Fibroblast of pulmonary artery (primary cell): ENCODE measurements at regions not wholly inside any gene's neighbourhood (a gene's known extent, or its start where the extent isn't known, plus 50 kb on each side); places are given as distances from the start of the nearest gene placed in this dataset.
"Not testable (repeated sequence)": the region's sequence is repeated elsewhere in the genome, so short reads cannot be mapped to it uniquely, and the experiment has no call there.

ENCODE experiments used
- DNase-seq: peaks from one replicate; pipeline ENCODE4 v3.0.0-alpha.2; 2010; ENCODE audit warnings: low read depth
- H3K4me3 ChIP-seq: replicated peaks from 2 replicates; pipeline ENCODE4 v1.5.1; 2011; ENCODE audit warnings: low read depth, mild to moderate bottlenecking, control low read depth, low read length, moderate library complexity
- CTCF ChIP-seq: IDR thresholded peaks from 2 replicates; pipeline ENCODE4 v1.5.1; 2011; ENCODE audit warnings: mild to moderate bottlenecking, control low read depth, low read length, inconsistent platforms; ENCODE audit errors: missing control alignments

GRCh38 chr9:63774369-63775091, 1510.5 kb downstream of the FOXD4L5 start:
- not testable (repeated sequence) for DNase-seq, H3K4me3 ChIP-seq

GRCh38 chr9:63762230-63762629, 1522.8 kb downstream of the FOXD4L5 start:
- DNase-seq, H3K4me3 ChIP-seq: not testable (repeated sequence)

DNA sequence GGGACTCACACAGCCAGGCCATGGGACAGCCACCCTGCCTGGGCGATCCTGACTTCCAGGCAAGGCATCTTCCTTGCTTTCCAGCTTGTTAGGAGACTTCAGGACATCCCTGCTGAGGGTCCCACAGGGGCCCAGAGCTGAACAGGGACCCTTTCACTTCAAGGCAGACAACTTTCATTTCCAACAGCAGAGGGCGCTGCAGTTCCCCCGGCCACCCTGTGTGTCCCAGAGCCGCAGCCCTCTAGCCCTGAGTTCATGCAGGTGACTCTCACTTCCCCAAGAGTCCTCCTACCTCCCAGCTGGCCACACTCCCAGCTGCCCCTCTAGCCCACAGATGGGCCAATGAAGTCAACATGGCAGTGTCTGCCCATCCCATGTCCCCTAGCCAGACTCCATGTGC, 1556.0 kb downstream of the FOXD4L5 start:
- not testable (repeated sequence) for DNase-seq, H3K4me3 ChIP-seq

DNA sequence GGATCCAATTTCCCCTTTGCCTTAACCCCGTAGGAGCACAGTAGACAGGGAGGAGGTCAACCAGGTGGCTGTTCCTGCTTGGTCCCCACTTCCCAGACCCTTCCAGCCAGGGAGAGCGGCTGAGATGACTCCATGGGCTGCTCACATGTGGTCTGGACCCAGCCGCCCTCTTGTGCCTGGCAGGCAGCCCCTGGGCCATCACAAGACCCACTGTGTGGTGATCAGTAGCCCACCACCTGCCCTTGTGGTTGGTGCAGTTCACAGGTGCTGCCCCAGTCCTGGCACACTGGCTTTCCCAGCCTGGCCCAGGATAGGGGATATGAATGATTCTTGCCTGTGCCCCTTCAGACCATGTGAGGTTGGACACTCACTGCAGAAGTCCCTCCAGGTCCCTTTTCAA, 1556.7 kb downstream of the FOXD4L5 start:
- DNase-seq = no peak
- no peak for TF ChIP-seq CTCF
- H3K4me3 ChIP-seq = no peak overlapping the region

- not testable (repeated sequence) for DNase-seq, H3K4me3 ChIP-seq
Measured at GRCh38 chr9:63708285-63708684, 1576.7 kb downstream of the FOXD4L5 start.

- H3K4me3 ChIP-seq, DNase-seq: not testable (repeated sequence)
Measured at GRCh38 chr9:63704456-63704855, 1580.6 kb downstream of the FOXD4L5 start.

- peak; percentile 22 for DNase-seq
- peak overlapping the region; percentile 36 for H3K4me3 ChIP-seq
Measured at GRCh38 chr9:63703670-63704069, 1581.3 kb downstream of the FOXD4L5 start.

- peak overlapping the region; percentile 36 for H3K4me3 ChIP-seq
- not testable (repeated sequence) for DNase-seq
Measured at GRCh38 chr9:63703138-63703665, 1581.8 kb downstream of the FOXD4L5 start.
